HCT116 (cell line): ENCODE measurements at regions not wholly inside any gene's neighbourhood (a gene's known extent, or its start where the extent isn't known, plus 50 kb on each side); places are given as distances from the start of the nearest gene placed in this dataset.
"Not testable (repeated sequence)": the region's sequence is repeated elsewhere in the genome, so short reads cannot be mapped to it uniquely, and the experiment has no call there.

Experiments used
- ATAC-seq: fragments of 200-7000 bp; cut with Tn5 transposase; 2 replicates; pipeline ENCODE4 v1.9.1; 2020; ENCODE audit warnings: mild to moderate bottlenecking, moderate library complexity
- BruUV-seq: library from RNA; stranded (reverse); fragments of 400-500 nt; replicated peaks from 2 replicates; lab custom pipeline; 2021; lab: Mats Ljungman, UMichigan
- CTCF ChIA-PET: fragments of 300-600 bp; sonication (Branson Sonifier 250); formaldehyde crosslinking; loops from one replicate; lab custom pipeline; 2021; ENCODE audit warnings: antibody characterized with exemption; lab: Charles Lee
- POLR2A ChIA-PET: fragments of 300-600, 350-600 bp; sonication (Branson Sonifier 250); formaldehyde crosslinking; loops from one replicate; lab custom pipeline; 2021; ENCODE audit warnings: antibody characterized with exemption; lab: Charles Lee
- RAD21 ChIA-PET, 2 experiments: fragments of 300-600 bp; sonication (Branson Sonifier 250); formaldehyde crosslinking; loops; one replicate each; lab custom pipeline; 2023; ENCODE audit warnings: low total read pairs in 2 of 2; ENCODE audit not compliant: uncharacterized antibody in 2 of 2, unreplicated experiment in 2 of 2, low non-redundant PET in 1 of 2; lab: Charles Lee
- DNase-seq: peaks from one replicate; pipeline ENCODE4 v3.0.0-alpha.2; 2010; ENCODE audit warnings: low read depth, low spot score
- H2AFZ ChIP-seq: fragments of 200-600 bp; shearing (Covaris generic), sonication (generic); 2 replicates; pipeline ENCODE4 v1.6.1; 2017; ENCODE audit warnings: low read depth, mixed run types, mixed read lengths, antibody characterized with exemption, low read length; ENCODE audit not compliant: poor library complexity, severe bottlenecking
- H3K27ac ChIP-seq: 2 replicates; pipeline ENCODE4 v1.5.1; 2012; ENCODE audit warnings: low read depth, low read length
- H3K27me3 ChIP-seq: fragments of 200-600 bp; sonication (generic); 2 replicates; pipeline ENCODE4 v1.6.1; 2016; ENCODE audit warnings: mixed run types, low read length, mixed read lengths; ENCODE audit not compliant: insufficient read depth
- H3K36me3 ChIP-seq, 2 experiments: fragments of 200-500 bp in 1 of 2; fragments of 200-600 bp in 1 of 2; sonication (Bioruptor generic) in 1 of 2; sonication (generic) in 1 of 2; 2 replicates each; pipeline versions ENCODE4 v1.5.1 to v1.6.1; 2014 to 2016; ENCODE audit warnings: low read length in 2 of 2, inconsistent platforms in 1 of 2, mixed read lengths in 1 of 2, mixed run types in 1 of 2; ENCODE audit not compliant: insufficient read depth in 2 of 2, control insufficient read depth in 1 of 2
- H3K4me1 ChIP-seq, 2 experiments: fragments of 200-600 bp in 1 of 2; sonication (generic) in 1 of 2; 2 replicates each; pipeline versions ENCODE4 v1.5.1 to v1.6.1; 2012 to 2017; ENCODE audit warnings: low read length in 2 of 2, inconsistent platforms in 1 of 2, mild to moderate bottlenecking in 1 of 2, mixed read lengths in 1 of 2, mixed run types in 1 of 2, moderate library complexity in 1 of 2; ENCODE audit not compliant: insufficient read depth in 2 of 2, control insufficient read depth in 1 of 2
- H3K4me2 ChIP-seq: fragments of 200-600 bp; sonication (generic); 2 replicates; pipeline ENCODE4 v1.6.1; 2017; ENCODE audit warnings: mixed run types, low read length, mixed read lengths
- H3K4me3 ChIP-seq, 2 experiments: fragments of 200-600 bp in 1 of 2; sonication (generic) in 1 of 2; replicated peaks in 1 of 2; 2 replicates each; pipeline ENCODE4 v1.5.1; 2011 to 2016; ENCODE audit warnings: low read length in 2 of 2, control low read depth in 1 of 2, low read depth in 1 of 2, mild to moderate bottlenecking in 1 of 2, mixed read lengths in 1 of 2, mixed run types in 1 of 2
- H3K79me2 ChIP-seq: fragments of 200-600 bp; sonication (generic); 2 replicates; pipeline ENCODE4 v1.6.1; 2017; ENCODE audit warnings: mild to moderate bottlenecking, mixed run types, low read length, moderate library complexity, mixed read lengths; ENCODE audit not compliant: insufficient read depth
- H3K9ac ChIP-seq: fragments of 200-600 bp; sonication (generic); 2 replicates; pipeline ENCODE4 v1.6.1; 2016; ENCODE audit warnings: low read length, mixed read lengths
- H3K9me2 ChIP-seq: fragments of 200-600 bp; sonication (generic), shearing (Covaris generic); 2 replicates; pipeline ENCODE4 v1.6.1; 2017; ENCODE audit warnings: mixed run types, mild to moderate bottlenecking, moderate library complexity; ENCODE audit not compliant: insufficient read depth
- H3K9me3 ChIP-seq, 2 experiments: fragments of 200-500 bp in 1 of 2; fragments of 200-600 bp in 1 of 2; sonication (Bioruptor generic) in 1 of 2; sonication (generic) in 1 of 2; 2 replicates each; pipeline ENCODE4 v1.6.1; 2014 to 2017; ENCODE audit warnings: low read length in 2 of 2, mixed read lengths in 2 of 2, inconsistent platforms in 1 of 2, low read depth in 1 of 2, mild to moderate bottlenecking in 1 of 2, mixed run types in 1 of 2, moderate library complexity in 1 of 2; ENCODE audit not compliant: control insufficient read depth in 1 of 2, insufficient read depth in 1 of 2
- H4K20me1 ChIP-seq: fragments of 200-600 bp; sonication (generic), shearing (Covaris generic); 2 replicates; pipeline ENCODE4 v1.6.1; 2017; ENCODE audit warnings: mixed run types, mild to moderate bottlenecking, moderate library complexity; ENCODE audit not compliant: insufficient read depth
- CBX3 ChIP-seq: IDR thresholded peaks from 2 replicates; pipeline ENCODE4 v1.6.1; 2012; ENCODE audit warnings: low read depth
- CEBPB ChIP-seq: IDR thresholded peaks from 2 replicates; pipeline ENCODE4 v1.6.1; 2012; ENCODE audit warnings: low read depth
- EGR1 ChIP-seq: IDR thresholded peaks from 2 replicates; pipeline ENCODE4 v1.6.1; 2012; ENCODE audit warnings: low read depth
- ELF1 ChIP-seq: IDR thresholded peaks from 2 replicates; pipeline ENCODE4 v1.6.1; 2012; ENCODE audit warnings: low read depth, borderline replicate concordance
- EZH2phosphoT487 ChIP-seq: fragments of 200-600 bp; IDR thresholded peaks from 2 replicates; pipeline ENCODE4 v1.6.1; 2018; ENCODE audit warnings: antibody characterized with exemption, borderline replicate concordance
- FOSL1 ChIP-seq: IDR thresholded peaks from 2 replicates; pipeline ENCODE4 v1.6.1; 2012; ENCODE audit warnings: low read depth
- MAX ChIP-seq: IDR thresholded peaks from 2 replicates; pipeline ENCODE4 v1.6.1; 2012
- POLR2A ChIP-seq: IDR thresholded peaks from 2 replicates; pipeline ENCODE4 v1.7.0; 2011; ENCODE audit warnings: borderline replicate concordance; ENCODE audit not compliant: insufficient read depth, insufficient read length; ENCODE audit errors: extremely low read depth
- POLR2AphosphoS5 ChIP-seq: IDR thresholded peaks from 2 replicates; pipeline ENCODE4 v1.6.1; 2011; ENCODE audit warnings: mild to moderate bottlenecking, low read depth, low read length, moderate library complexity
- RAD21 ChIP-seq: IDR thresholded peaks from 2 replicates; pipeline ENCODE4 v1.6.1; 2012; ENCODE audit warnings: low read depth, mild to moderate bottlenecking
- SIN3A ChIP-seq: IDR thresholded peaks from 2 replicates; pipeline ENCODE4 v1.6.1; 2012; ENCODE audit warnings: low read depth
- SRF ChIP-seq: IDR thresholded peaks from 2 replicates; pipeline ENCODE4 v1.6.1; 2012; ENCODE audit warnings: low read depth
- TCF7L2 ChIP-seq: IDR thresholded peaks from 2 replicates; pipeline ENCODE4 v1.7.0; 2011; ENCODE audit warnings: borderline replicate concordance, inconsistent platforms; ENCODE audit not compliant: insufficient read depth, insufficient read length; ENCODE audit errors: extremely low read depth
- ZFX ChIP-seq: fragments of 450-650 bp; IDR thresholded peaks from 2 replicates; pipeline ENCODE4 v1.6.1; 2017
- intact Hi-C: fragments of 100-400 bp; cut with micrococcal nuclease; formaldehyde crosslinking; loops from 2 replicates; pipeline ENCODE4 v1.10.0; 2022
- TF ChIP-seq, protein P1 (sequence below): IDR thresholded peaks from 2 replicates; pipeline ENCODE4 v1.6.1; 2011; ENCODE audit warnings: mild to moderate bottlenecking, low read length, moderate library complexity; ENCODE audit not compliant: insufficient replicate concordance; ENCODE audit errors: extremely low read depth
- TF ChIP-seq, protein P2 (sequence below): IDR thresholded peaks from 2 replicates; pipeline ENCODE4 v1.6.1; 2012; ENCODE audit warnings: low read depth
- TF ChIP-seq, protein P3 (sequence below): IDR thresholded peaks from 2 replicates; pipeline ENCODE4 v1.6.1; 2012

- H3K9me2 ChIP-seq, BruUV-seq, CTCF ChIA-PET, ATAC-seq, H3K27ac ChIP-seq, H3K4me2 ChIP-seq, H3K4me1 ChIP-seq, H3K9me3 ChIP-seq, DNase-seq, H3K4me3 ChIP-seq, POLR2A ChIA-PET, H3K9ac ChIP-seq, H4K20me1 ChIP-seq, H2AFZ ChIP-seq, intact Hi-C loops, H3K36me3 ChIP-seq, H3K27me3 ChIP-seq, RAD21 ChIA-PET, H3K79me2 ChIP-seq: not testable (repeated sequence)
Measured at GRCh38 chr3:69657030-69657429, 82.2 kb upstream of the MITF start.

DNA sequence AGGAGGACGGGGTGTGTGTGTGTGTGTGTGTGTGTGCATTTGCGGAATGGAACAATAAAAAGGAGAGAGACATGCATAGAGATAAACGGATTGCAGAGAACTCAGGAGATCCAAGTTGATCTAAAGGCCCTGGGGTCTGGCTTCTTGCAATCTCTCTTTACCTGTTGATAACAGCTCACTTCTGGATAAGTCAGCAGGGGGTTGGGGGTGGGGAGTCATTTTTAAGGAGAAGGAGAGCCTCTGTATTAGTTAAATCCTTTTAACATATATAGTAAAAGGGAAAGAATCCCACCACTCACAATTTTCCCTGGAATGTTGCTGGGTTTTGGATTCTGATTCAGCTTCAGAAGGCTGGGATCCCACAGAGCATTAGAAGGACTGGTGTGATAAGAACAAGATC is 87.5 kb upstream of the MITF start:
- H3K27ac ChIP-seq, result no peak overlapping the region
- no peaks in the 10 kb centered on the region for H3K4me1 ChIP-seq
- no peaks in the 10 kb centered on the region for H3K36me3 ChIP-seq
- no TSS peak for BruUV-seq
- peaks cover 4% of the 10 kb centered on the region; the same call in 1 of the 2 replicates for H3K27me3 ChIP-seq
- H3K79me2 ChIP-seq, result no peaks in the 10 kb centered on the region
- no peak overlapping the region for H2AFZ ChIP-seq
- intact Hi-C loops, result no loop called here
- no peaks in the 10 kb centered on the region for H3K9me3 ChIP-seq
- H3K9ac ChIP-seq, result no peak overlapping the region
- CTCF ChIA-PET, result no interaction called here
- no peak for ATAC-seq
- DNase-seq, result no peak
- H3K4me2 ChIP-seq, result no peak overlapping the region
- POLR2A ChIA-PET, result no interaction called here
- no peaks in the 10 kb centered on the region for H3K9me2 ChIP-seq
- RAD21 ChIA-PET, result no interaction called here
- no peak overlapping the region for H3K4me3 ChIP-seq
- H4K20me1 ChIP-seq, result no peaks in the 10 kb centered on the region
- TF ChIP-seq ELF1, result no peak
- no peak for TF ChIP-seq RAD21
- TF ChIP-seq MAX, result no peak
- no peak for TF ChIP-seq CBX3
- no peak for TF ChIP-seq ZFX
- TF ChIP-seq TCF7L2, result no peak
- TF ChIP-seq POLR2A, result no peak
- no peak for TF ChIP-seq SRF
- TF ChIP-seq EZH2phosphoT487, result no peak
- TF ChIP-seq, protein P1, sequence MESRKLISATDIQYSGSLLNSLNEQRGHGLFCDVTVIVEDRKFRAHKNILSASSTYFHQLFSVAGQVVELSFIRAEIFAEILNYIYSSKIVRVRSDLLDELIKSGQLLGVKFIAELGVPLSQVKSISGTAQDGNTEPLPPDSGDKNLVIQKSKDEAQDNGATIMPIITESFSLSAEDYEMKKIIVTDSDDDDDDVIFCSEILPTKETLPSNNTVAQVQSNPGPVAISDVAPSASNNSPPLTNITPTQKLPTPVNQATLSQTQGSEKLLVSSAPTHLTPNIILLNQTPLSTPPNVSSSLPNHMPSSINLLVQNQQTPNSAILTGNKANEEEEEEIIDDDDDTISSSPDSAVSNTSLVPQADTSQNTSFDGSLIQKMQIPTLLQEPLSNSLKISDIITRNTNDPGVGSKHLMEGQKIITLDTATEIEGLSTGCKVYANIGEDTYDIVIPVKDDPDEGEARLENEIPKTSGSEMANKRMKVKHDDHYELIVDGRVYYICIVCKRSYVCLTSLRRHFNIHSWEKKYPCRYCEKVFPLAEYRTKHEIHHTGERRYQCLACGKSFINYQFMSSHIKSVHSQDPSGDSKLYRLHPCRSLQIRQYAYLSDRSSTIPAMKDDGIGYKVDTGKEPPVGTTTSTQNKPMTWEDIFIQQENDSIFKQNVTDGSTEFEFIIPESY, result no peak
- no peak for TF ChIP-seq FOSL1
- TF ChIP-seq POLR2AphosphoS5, result no peak
- TF ChIP-seq CEBPB, result no peak
- no peak for TF ChIP-seq EGR1
- TF ChIP-seq, protein P2, sequence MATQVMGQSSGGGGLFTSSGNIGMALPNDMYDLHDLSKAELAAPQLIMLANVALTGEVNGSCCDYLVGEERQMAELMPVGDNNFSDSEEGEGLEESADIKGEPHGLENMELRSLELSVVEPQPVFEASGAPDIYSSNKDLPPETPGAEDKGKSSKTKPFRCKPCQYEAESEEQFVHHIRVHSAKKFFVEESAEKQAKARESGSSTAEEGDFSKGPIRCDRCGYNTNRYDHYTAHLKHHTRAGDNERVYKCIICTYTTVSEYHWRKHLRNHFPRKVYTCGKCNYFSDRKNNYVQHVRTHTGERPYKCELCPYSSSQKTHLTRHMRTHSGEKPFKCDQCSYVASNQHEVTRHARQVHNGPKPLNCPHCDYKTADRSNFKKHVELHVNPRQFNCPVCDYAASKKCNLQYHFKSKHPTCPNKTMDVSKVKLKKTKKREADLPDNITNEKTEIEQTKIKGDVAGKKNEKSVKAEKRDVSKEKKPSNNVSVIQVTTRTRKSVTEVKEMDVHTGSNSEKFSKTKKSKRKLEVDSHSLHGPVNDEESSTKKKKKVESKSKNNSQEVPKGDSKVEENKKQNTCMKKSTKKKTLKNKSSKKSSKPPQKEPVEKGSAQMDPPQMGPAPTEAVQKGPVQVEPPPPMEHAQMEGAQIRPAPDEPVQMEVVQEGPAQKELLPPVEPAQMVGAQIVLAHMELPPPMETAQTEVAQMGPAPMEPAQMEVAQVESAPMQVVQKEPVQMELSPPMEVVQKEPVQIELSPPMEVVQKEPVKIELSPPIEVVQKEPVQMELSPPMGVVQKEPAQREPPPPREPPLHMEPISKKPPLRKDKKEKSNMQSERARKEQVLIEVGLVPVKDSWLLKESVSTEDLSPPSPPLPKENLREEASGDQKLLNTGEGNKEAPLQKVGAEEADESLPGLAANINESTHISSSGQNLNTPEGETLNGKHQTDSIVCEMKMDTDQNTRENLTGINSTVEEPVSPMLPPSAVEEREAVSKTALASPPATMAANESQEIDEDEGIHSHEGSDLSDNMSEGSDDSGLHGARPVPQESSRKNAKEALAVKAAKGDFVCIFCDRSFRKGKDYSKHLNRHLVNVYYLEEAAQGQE, result no peak
- TF ChIP-seq, protein P3, sequence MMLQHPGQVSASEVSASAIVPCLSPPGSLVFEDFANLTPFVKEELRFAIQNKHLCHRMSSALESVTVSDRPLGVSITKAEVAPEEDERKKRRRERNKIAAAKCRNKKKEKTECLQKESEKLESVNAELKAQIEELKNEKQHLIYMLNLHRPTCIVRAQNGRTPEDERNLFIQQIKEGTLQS, result no peak
- no peak for TF ChIP-seq SIN3A
